Neural cell (in vitro differentiated cells): ENCODE measurements at regions not wholly inside any gene's neighbourhood (a gene's known extent, or its start where the extent isn't known, plus 50 kb on each side); places are given as distances from the start of the nearest gene placed in this dataset.

Source experiments
- H2AFZ ChIP-seq: fragments of 200-600, 300-800 bp; sonication (generic), shearing (Covaris generic); 2 replicates; pipeline ENCODE4 v1.6.0; 2014; ENCODE audit warnings: low read depth, mild to moderate bottlenecking, antibody characterized with exemption, low read length, moderate library complexity
- H3F3A ChIP-seq: fragments of 200-600 bp; shearing (Covaris generic); 2 replicates; pipeline ENCODE4 v1.6.1; 2016; ENCODE audit warnings: mild to moderate bottlenecking, moderate library complexity, mixed read lengths, antibody characterized with exemption, low read length; ENCODE audit not compliant: insufficient read depth, poor library complexity, severe bottlenecking
- H3K27ac ChIP-seq: fragments of 200-600, 300-800 bp; sonication (generic), shearing (Covaris generic); 2 replicates; pipeline ENCODE4 v1.5.1; 2014; ENCODE audit warnings: mild to moderate bottlenecking, low read length, moderate library complexity
- H3K27me3 ChIP-seq: fragments of 300-800, 200-600 bp; sonication (generic), shearing (Covaris generic); 2 replicates; pipeline ENCODE4 v1.6.0; 2014; ENCODE audit warnings: mild to moderate bottlenecking, low read depth, low read length, moderate library complexity; ENCODE audit not compliant: insufficient read depth
- H3K36me3 ChIP-seq: fragments of 300-800, 200-600 bp; sonication (generic), shearing (Covaris generic); 2 replicates; pipeline ENCODE4 v1.5.1; 2014; ENCODE audit warnings: mild to moderate bottlenecking, antibody characterized with exemption, low read length, moderate library complexity; ENCODE audit not compliant: insufficient read depth
- H3K4me2 ChIP-seq: fragments of 300-800, 200-600 bp; sonication (generic), shearing (Covaris generic); 2 replicates; pipeline ENCODE4 v1.6.0; 2014; ENCODE audit warnings: mild to moderate bottlenecking, low read length
- H3K4me3 ChIP-seq: fragments of 300-800, 200-600 bp; sonication (generic), shearing (Covaris generic); 2 replicates; pipeline ENCODE4 v1.5.1; 2014; ENCODE audit warnings: mild to moderate bottlenecking, low read length, moderate library complexity
- H3K79me2 ChIP-seq: fragments of 200-600 bp; shearing (Covaris generic); replicated peaks from 2 replicates; pipeline ENCODE4 v1.6.0; 2014; ENCODE audit warnings: mild to moderate bottlenecking, low read length, moderate library complexity; ENCODE audit not compliant: insufficient read depth
- H3K9ac ChIP-seq: fragments of 300-800, 200-600 bp; sonication (generic), shearing (Covaris generic); 2 replicates; pipeline ENCODE4 v1.6.1; 2016; ENCODE audit warnings: mild to moderate bottlenecking, low read length, mixed read lengths
- H3K9me2 ChIP-seq: fragments of 200-600 bp; shearing (Covaris generic); 2 replicates; pipeline ENCODE4 v1.6.1; 2016; ENCODE audit warnings: mild to moderate bottlenecking, low read length, mixed read lengths; ENCODE audit not compliant: insufficient read depth
- H3K9me3 ChIP-seq: fragments of 200-600, 300-800 bp; sonication (generic), shearing (Covaris generic); 2 replicates; pipeline ENCODE4 v1.6.1; 2016; ENCODE audit warnings: mild to moderate bottlenecking, mixed run types, low read length, moderate library complexity, mixed read lengths
- H4K20me1 ChIP-seq: fragments of 200-600 bp; shearing (Covaris generic); 2 replicates; pipeline ENCODE4 v1.6.1; 2016; ENCODE audit warnings: mild to moderate bottlenecking, mixed run types; ENCODE audit not compliant: insufficient read depth
- CTCF ChIP-seq: fragments of 450-650 bp; IDR thresholded peaks from 2 replicates; pipeline ENCODE4 v1.5.1; 2014; ENCODE audit warnings: antibody characterized with exemption, mild to moderate bottlenecking, moderate library complexity; ENCODE audit not compliant: poor library complexity, severe bottlenecking
- EP300 ChIP-seq: fragments of 450-650 bp; conservative IDR thresholded peaks from 2 replicates; pipeline ENCODE4 v1.6.1; 2014; ENCODE audit warnings: antibody characterized with exemption, mild to moderate bottlenecking, moderate library complexity; ENCODE audit not compliant: poor library complexity, severe bottlenecking
- EZH2 ChIP-seq: fragments of 200-600, 300-800 bp; shearing (Covaris generic), sonication (generic); IDR thresholded peaks from 2 replicates; pipeline ENCODE4 v1.6.1; 2014; ENCODE audit warnings: antibody characterized with exemption, low read length, borderline replicate concordance, mild to moderate bottlenecking; ENCODE audit not compliant: insufficient read depth, poor library complexity, severe bottlenecking
- MXI1 ChIP-seq: fragments of 450-650 bp; conservative IDR thresholded peaks from 2 replicates; pipeline ENCODE4 v1.6.1; 2014; ENCODE audit warnings: antibody characterized with exemption, mild to moderate bottlenecking; ENCODE audit not compliant: poor library complexity, severe bottlenecking
- POLR2AphosphoS5 ChIP-seq: IDR thresholded peaks from 2 replicates; pipeline ENCODE4 v1.6.1; 2012
- RAD21 ChIP-seq: fragments of 450-650 bp; conservative IDR thresholded peaks from 2 replicates; pipeline ENCODE4 v1.6.1; 2014; ENCODE audit warnings: antibody characterized with exemption, mild to moderate bottlenecking, moderate library complexity
- REST ChIP-seq: IDR thresholded peaks from 2 replicates; pipeline ENCODE4 v1.6.1; 2012; ENCODE audit warnings: borderline replicate concordance
- SMC3 ChIP-seq: fragments of 450-650 bp; conservative IDR thresholded peaks from 2 replicates; pipeline ENCODE4 v1.6.1; 2014; ENCODE audit warnings: antibody characterized with exemption, mild to moderate bottlenecking, moderate library complexity; ENCODE audit not compliant: poor library complexity
- TAF1 ChIP-seq: IDR thresholded peaks from 2 replicates; pipeline ENCODE4 v1.6.1; 2012; ENCODE audit warnings: low read depth

- no peaks in the 10 kb centered on the region for H3K9me3 ChIP-seq
- H3K9me2 ChIP-seq = no peaks in the 10 kb centered on the region
- H3K79me2 ChIP-seq = no peaks in the 10 kb centered on the region
- H2AFZ ChIP-seq = no peak overlapping the region
- no peak overlapping the region for H3K4me2 ChIP-seq
- no peaks in the 10 kb centered on the region for H3K27me3 ChIP-seq
- no peak overlapping the region for H3K9ac ChIP-seq
- H3F3A ChIP-seq = no peaks in the 10 kb centered on the region
- H3K27ac ChIP-seq = no peak overlapping the region
- no peaks in the 10 kb centered on the region for H3K36me3 ChIP-seq
- no peak overlapping the region for H3K4me3 ChIP-seq
- TF ChIP-seq EZH2 = no peak
- TF ChIP-seq POLR2AphosphoS5 = no peak
- TF ChIP-seq SMC3 = no peak
- TF ChIP-seq EP300 = no peak
- no peak for TF ChIP-seq RAD21
- no peak for TF ChIP-seq MXI1
- no peak for TF ChIP-seq CTCF
- TF ChIP-seq REST = no peak
- TF ChIP-seq TAF1 = no peak
- no peaks in the 10 kb centered on the region for H4K20me1 ChIP-seq
Observed at GRCh38 chr1:185492089-185492825, 175.2 kb upstream of the IVNS1ABP start.

DNA sequence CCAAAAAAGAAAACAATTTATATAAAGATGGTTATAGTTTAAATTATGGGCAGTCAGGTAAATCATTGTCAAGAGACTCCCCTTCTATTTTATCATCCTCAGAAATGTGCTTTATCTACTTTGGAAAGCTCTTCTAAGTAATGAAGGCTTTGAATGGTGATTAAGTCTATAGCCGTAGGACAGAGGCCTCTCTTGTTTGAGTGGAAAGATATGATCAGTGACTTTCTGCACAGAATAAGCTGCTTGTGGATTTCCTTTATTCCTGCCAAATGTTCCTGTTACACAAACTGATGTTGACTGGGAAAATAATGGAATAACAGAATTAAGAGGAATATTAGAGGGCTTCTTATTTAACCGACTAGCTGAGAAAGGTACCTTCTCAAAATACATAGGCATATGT, 174.6 kb upstream of the IVNS1ABP start:
- no peaks in the 10 kb centered on the region for H3K9me2 ChIP-seq
- no peak overlapping the region for H3K4me2 ChIP-seq

More for the DNA sequence above, 174.6 kb upstream of the IVNS1ABP start:
- no peaks in the 10 kb centered on the region for H3F3A ChIP-seq
- no peaks in the 10 kb centered on the region for H3K9me3 ChIP-seq
- no peaks in the 10 kb centered on the region for H4K20me1 ChIP-seq
- H3K4me3 ChIP-seq = no peak overlapping the region
- no peaks in the 10 kb centered on the region for H3K27me3 ChIP-seq
- TF ChIP-seq EP300 = no peak
- TF ChIP-seq RAD21 = no peak
- TF ChIP-seq SMC3 = no peak
- no peak for TF ChIP-seq POLR2AphosphoS5
- no peak for TF ChIP-seq REST
- TF ChIP-seq EZH2 = no peak
- no peak for TF ChIP-seq TAF1
- TF ChIP-seq MXI1 = no peak
- TF ChIP-seq CTCF = no peak
- no peak overlapping the region for H3K27ac ChIP-seq
- H3K9ac ChIP-seq = no peak overlapping the region
- no peaks in the 10 kb centered on the region for H3K79me2 ChIP-seq
- H3K36me3 ChIP-seq = no peaks in the 10 kb centered on the region
- H2AFZ ChIP-seq = no peak overlapping the region
